Left lung (tissue), 4 donors: ENCODE measurements at regions not wholly inside any gene's neighbourhood (a gene's known extent, or its start where the extent isn't known, plus 50 kb on each side); places are given as distances from the start of the nearest gene placed in this dataset.

ENCODE experiments used
- ATAC-seq: fragments of 200-7000 bp; cut with Tn5 transposase; one replicate; pipeline ENCODE4 v1.9.1; 2020; ENCODE audit warnings: moderate library complexity
- DNase-seq, 4 donors: peaks; one replicate each; pipeline ENCODE4 v3.0.0-alpha.2; 2013 to 2020
- H3K27ac ChIP-seq, 2 donors: fragments of 200-600 bp; sonication (generic) in 1 of 2; one replicate each; pipeline versions ENCODE4 v1.5.0 to v1.8.0; 2020 to 2021
- H3K27me3 ChIP-seq, 2 donors: fragments of 200-600 bp; sonication (generic) in 1 of 2; one replicate each; pipeline versions ENCODE4 v1.5.0 to v1.8.0; 2020 to 2021
- H3K36me3 ChIP-seq, 2 donors: fragments of 200-600 bp; sonication (generic) in 1 of 2; one replicate each; pipeline versions ENCODE4 v1.5.0 to v1.8.0; 2020 to 2021
- H3K4me1 ChIP-seq, 2 donors: fragments of 200-600 bp; one replicate each; pipeline ENCODE4 v1.8.0; 2021
- H3K4me3 ChIP-seq, 2 donors: fragments of 200-600 bp; sonication (generic) in 1 of 2; one replicate each; pipeline versions ENCODE4 v1.5.0 to v1.8.0; 2020 to 2021; ENCODE audit warnings: mild to moderate bottlenecking in 1 of 2
- H3K9me3 ChIP-seq, 2 donors: fragments of 200-600 bp; sonication (generic) in 1 of 2; one replicate each; pipeline versions ENCODE4 v1.5.0 to v1.8.0; 2020 to 2021
- CTCF ChIP-seq, 2 donors: fragments of 200-600 bp; sonication (generic) in 1 of 2; IDR thresholded peaks; one replicate each; pipeline versions ENCODE4 v1.5.0 to v1.8.0; 2021; ENCODE audit warnings: antibody characterized with exemption in 2 of 2
- intact Hi-C, 2 donors: fragments of 100-400 bp; cut with DNase I; formaldehyde crosslinking; loops; one replicate each; pipeline versions ENCODE4 v1.11.2 to v1.14.2; 2022
- donor health status: DM: no; HTN: yes; CAD: no.
- donor health status: DM: no; HTN: no; CAD: no.

GRCh38 chr2:187136646-187137045 is 287.7 kb upstream of the ZSWIM2 start:
- Histone ChIP-seq H3K27ac (no peak overlapping the region), H3K4me3 (no peak overlapping the region), H3K27me3 (no peaks in the 10 kb centered on the region), H3K9me3 (no peaks in the 10 kb centered on the region), H3K36me3 (no peaks in the 10 kb centered on the region), H3K4me1 (no peaks in the 10 kb centered on the region)
- ATAC-seq = no peak
- intact Hi-C loops = loop anchor here in 1 of 2 donors (10.0 kb wide), 1 partner anchor 298 kb away; no protein-coding TSS in a partner anchor
- DNase-seq = peak in 1 of 4 donors; percentile 19
- TF ChIP-seq CTCF (IDR thresholded peaks at IDR 0.05) = no peak

GRCh38 chr2:187134306-187134705 is 285.3 kb upstream of the ZSWIM2 start:
- H3K4me3 ChIP-seq = no peak overlapping the region
- H3K9me3 ChIP-seq = no peaks in the 10 kb centered on the region
- no peaks in the 10 kb centered on the region for H3K27me3 ChIP-seq
- H3K36me3 ChIP-seq = no peaks in the 10 kb centered on the region
- DNase-seq (no peak), ATAC-seq (no peak)
- TF ChIP-seq CTCF (IDR thresholded peaks at IDR 0.05) = no peak
- no peaks in the 10 kb centered on the region for H3K4me1 ChIP-seq
- intact Hi-C loops = loop anchor here in 1 of 2 donors (10.0 kb wide), 1 partner anchor 300 kb away; no protein-coding TSS in a partner anchor
- no peak overlapping the region for H3K27ac ChIP-seq

DNA sequence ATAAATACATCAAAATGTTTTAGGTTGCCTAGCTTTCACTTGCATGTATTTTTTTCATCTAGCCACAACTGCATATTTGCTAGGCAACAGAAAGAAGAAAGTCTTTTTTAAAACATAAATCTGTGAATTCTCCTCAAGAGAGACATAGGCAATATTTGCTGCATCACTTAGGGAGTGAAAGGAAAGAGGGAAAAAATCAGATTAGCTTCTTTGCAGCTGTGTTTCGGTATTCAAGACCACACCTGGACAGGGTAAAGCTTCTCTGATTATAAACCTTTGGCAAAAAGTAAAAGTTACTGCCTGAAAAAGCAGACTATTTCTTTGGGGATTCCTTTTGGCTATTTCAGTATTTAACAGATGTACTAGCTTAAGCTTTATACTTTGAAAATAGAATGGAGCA is 280.9 kb upstream of the ZSWIM2 start:
- Histone ChIP-seq H3K36me3 (no peaks in the 10 kb centered on the region), H3K9me3 (no peaks in the 10 kb centered on the region), H3K27me3 (no peaks in the 10 kb centered on the region), H3K27ac (no peak overlapping the region), H3K4me3 (no peak overlapping the region), H3K4me1 (no peaks in the 10 kb centered on the region)
- no peak for DNase-seq
- ATAC-seq = no peak
- intact Hi-C loops = loop anchor here in 1 of 2 donors (10.0 kb wide), 1 partner anchor 305 kb away; no protein-coding TSS in a partner anchor
- TF ChIP-seq CTCF (IDR thresholded peaks at IDR 0.05) = no peak

GRCh38 chr2:187129306-187129705 is 280.3 kb upstream of the ZSWIM2 start:
- H3K9me3 ChIP-seq = no peaks in the 10 kb centered on the region
- intact Hi-C loops = no loop called here
- DNase-seq (no peak), ATAC-seq (no peak)
- no peaks in the 10 kb centered on the region for H3K36me3 ChIP-seq
- H3K4me1 ChIP-seq = no peaks in the 10 kb centered on the region
- no peak for TF ChIP-seq CTCF (IDR thresholded peaks at IDR 0.05)
- no peak overlapping the region for H3K27ac ChIP-seq
- no peak overlapping the region for H3K4me3 ChIP-seq
- H3K27me3 ChIP-seq = no peaks in the 10 kb centered on the region

DNA sequence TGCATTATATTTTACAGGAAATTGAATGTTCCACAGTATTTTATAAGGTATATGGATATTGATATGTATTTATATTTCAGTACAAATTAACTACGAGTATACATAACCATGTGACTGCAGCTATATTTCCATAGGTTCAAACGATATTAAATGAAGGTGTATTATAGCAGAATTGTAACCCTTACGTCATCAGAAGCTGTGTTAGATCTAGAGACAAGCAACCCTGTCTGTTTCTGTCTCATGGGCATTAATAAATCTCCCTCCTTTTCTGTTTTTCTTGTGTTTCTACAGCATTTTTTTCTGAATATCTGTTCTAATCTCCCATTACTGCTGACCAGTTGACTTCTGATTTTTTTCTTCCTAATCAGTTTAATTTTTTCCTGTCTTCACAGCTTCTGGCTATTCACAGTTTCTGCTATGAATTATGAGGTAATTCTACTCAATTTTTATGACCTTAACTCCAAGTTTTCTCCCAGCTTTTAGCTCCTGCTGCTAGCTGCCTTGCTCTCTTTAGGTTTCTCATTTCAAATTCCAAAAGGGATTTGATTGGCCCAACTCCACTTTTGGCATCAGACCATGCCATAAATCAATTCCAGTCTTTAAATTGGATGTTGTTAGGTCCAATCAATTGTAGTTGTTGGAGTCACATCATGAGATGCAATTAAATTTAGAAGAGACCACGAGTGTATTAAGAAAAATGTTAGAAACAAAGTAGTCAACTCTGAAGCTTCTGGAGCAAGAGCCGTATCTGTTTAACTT is 277.5 kb upstream of the ZSWIM2 start:
- Histone ChIP-seq H3K4me1 (no peaks in the 10 kb centered on the region), H3K4me3 (no peak overlapping the region), H3K27me3 (no peaks in the 10 kb centered on the region), H3K36me3 (no peaks in the 10 kb centered on the region), H3K27ac (no peak overlapping the region), H3K9me3 (no peaks in the 10 kb centered on the region)
- DNase-seq = no peak
- no peak for TF ChIP-seq CTCF (IDR thresholded peaks at IDR 0.05)
- no peak for ATAC-seq
- intact Hi-C loops = no loop called here
